Upper lobe of left lung (tissue), 6 donors: ENCODE measurements at regions not wholly inside any gene's neighbourhood (a gene's known extent, or its start where the extent isn't known, plus 50 kb on each side); places are given as distances from the start of the nearest gene placed in this dataset.
"Not testable (repeated sequence)": the region's sequence is repeated elsewhere in the genome, so short reads cannot be mapped to it uniquely, and the experiment has no call there.

Experiments
- ATAC-seq, 2 donors: fragments of 200-7000 bp; cut with Tn5 transposase; one replicate each; pipeline ENCODE4 v1.9.1; 2022; ENCODE audit warnings: mild to moderate bottlenecking in 2 of 2, moderate library complexity in 2 of 2; ENCODE audit not compliant: low FRiP score in 2 of 2
- DNase-seq, 2 donors: peaks; one replicate each; pipeline ENCODE4 v3.0.0-alpha.2; 2019 to 2020
- H3K27ac ChIP-seq, 4 donors: fragments of 200-600 bp; sonication (generic); one replicate each; pipeline ENCODE4 v1.5.1; 2016 to 2019
- H3K27me3 ChIP-seq, 4 donors: fragments of 200-600 bp; sonication (generic); one replicate each; pipeline ENCODE4 v1.5.1; 2017 to 2019
- H3K36me3 ChIP-seq, 4 donors: fragments of 200-600 bp; sonication (generic); one replicate each; pipeline ENCODE4 v1.5.1; 2016 to 2019
- H3K4me1 ChIP-seq, 4 donors: fragments of 200-600 bp; sonication (generic); one replicate each; pipeline ENCODE4 v1.5.1; 2018 to 2019
- H3K4me3 ChIP-seq, 4 donors: fragments of 200-600 bp; sonication (generic); one replicate each; pipeline ENCODE4 v1.5.1; 2017 to 2019; ENCODE audit warnings: mild to moderate bottlenecking in 2 of 4, moderate library complexity in 1 of 4
- H3K9me3 ChIP-seq, 4 donors: fragments of 200-600 bp; sonication (generic); one replicate each; pipeline ENCODE4 v1.5.1; 2018 to 2019
- EP300 ChIP-seq, 4 donors: sonication (generic); formaldehyde crosslinking; IDR thresholded peaks; one replicate each; pipeline ENCODE4 v1.5.1; 2017; ENCODE audit warnings: antibody characterized with exemption in 4 of 4, control low read depth in 2 of 4
- POLR2A ChIP-seq, 4 donors: fragments of 450-650 bp; IDR thresholded peaks; one replicate each; pipeline ENCODE4 v1.5.1; 2016 to 2017; ENCODE audit warnings: antibody characterized with exemption in 4 of 4, mild to moderate bottlenecking in 2 of 4
- POLR2AphosphoS5 ChIP-seq, 2 donors: sonication (generic); formaldehyde crosslinking; IDR thresholded peaks; one replicate each; pipeline ENCODE4 v1.5.1; 2017; ENCODE audit warnings: antibody characterized with exemption in 2 of 2
- WGBS, 2 donors: methylation state at CpG; one replicate each; pipeline ENCODE4 v1.1.5; 2017 to 2018; 5-methylcytosine and 5-hydroxymethylcytosine counted together
- TF ChIP-seq, protein P1 (sequence below), 6 experiments: fragments of 450-650 bp in 4 of 6; fragments of 200-600 bp in 2 of 6; sonication (generic) in 2 of 6; IDR thresholded peaks; one replicate each; pipeline ENCODE4 v1.5.1; 2016 to 2019; ENCODE audit warnings: antibody characterized with exemption in 6 of 6
- donor health status: DM: no; HTN: no; CAD: no; lungs with moderate emphysema.
- donor health status: DM: no; HTN: yes; CAD: no; lungs with severe emphysema.

DNA sequence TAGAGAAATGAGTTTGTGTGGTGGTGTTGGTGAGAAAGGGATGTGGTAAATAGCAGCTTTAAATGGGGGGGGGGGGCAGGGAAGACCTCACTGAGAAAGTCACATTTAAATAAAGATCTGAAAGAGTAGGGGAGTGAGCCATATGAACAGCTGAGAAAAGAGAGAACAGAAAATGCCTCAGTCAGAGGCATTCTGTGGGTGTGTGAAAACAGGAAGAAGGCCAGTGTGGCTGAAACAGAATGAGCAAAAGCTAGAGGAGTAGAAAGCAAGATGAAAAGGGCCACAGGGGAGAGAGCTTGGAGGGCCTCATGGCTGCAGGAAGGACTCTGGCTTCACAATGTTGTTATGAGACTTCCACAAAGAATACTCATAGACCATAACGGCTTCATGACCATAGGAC is 783.3 kb downstream of the ZPLD1 start:
- Histone ChIP-seq H3K27ac (no peak overlapping the region), H3K27me3 (no peaks in the 10 kb centered on the region), H3K4me3 (no peak overlapping the region), H3K4me1 (no peaks in the 10 kb centered on the region), H3K9me3 (no peaks in the 10 kb centered on the region), H3K36me3 (no peaks in the 10 kb centered on the region)
- ATAC-seq (no peak), DNase-seq (no peak)
- TF ChIP-seq, protein P1, sequence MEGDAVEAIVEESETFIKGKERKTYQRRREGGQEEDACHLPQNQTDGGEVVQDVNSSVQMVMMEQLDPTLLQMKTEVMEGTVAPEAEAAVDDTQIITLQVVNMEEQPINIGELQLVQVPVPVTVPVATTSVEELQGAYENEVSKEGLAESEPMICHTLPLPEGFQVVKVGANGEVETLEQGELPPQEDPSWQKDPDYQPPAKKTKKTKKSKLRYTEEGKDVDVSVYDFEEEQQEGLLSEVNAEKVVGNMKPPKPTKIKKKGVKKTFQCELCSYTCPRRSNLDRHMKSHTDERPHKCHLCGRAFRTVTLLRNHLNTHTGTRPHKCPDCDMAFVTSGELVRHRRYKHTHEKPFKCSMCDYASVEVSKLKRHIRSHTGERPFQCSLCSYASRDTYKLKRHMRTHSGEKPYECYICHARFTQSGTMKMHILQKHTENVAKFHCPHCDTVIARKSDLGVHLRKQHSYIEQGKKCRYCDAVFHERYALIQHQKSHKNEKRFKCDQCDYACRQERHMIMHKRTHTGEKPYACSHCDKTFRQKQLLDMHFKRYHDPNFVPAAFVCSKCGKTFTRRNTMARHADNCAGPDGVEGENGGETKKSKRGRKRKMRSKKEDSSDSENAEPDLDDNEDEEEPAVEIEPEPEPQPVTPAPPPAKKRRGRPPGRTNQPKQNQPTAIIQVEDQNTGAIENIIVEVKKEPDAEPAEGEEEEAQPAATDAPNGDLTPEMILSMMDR (IDR thresholded peaks at IDR 0.05) = no peak
- TF ChIP-seq POLR2AphosphoS5 (IDR thresholded peaks at IDR 0.05) (no peak), POLR2A (IDR thresholded peaks at IDR 0.05) (no peak), EP300 (IDR thresholded peaks at IDR 0.05) (no peak)
- 34 to 38% methylated on average over 1 of the region's 1 CpG for WGBS, 2 donors

DNA sequence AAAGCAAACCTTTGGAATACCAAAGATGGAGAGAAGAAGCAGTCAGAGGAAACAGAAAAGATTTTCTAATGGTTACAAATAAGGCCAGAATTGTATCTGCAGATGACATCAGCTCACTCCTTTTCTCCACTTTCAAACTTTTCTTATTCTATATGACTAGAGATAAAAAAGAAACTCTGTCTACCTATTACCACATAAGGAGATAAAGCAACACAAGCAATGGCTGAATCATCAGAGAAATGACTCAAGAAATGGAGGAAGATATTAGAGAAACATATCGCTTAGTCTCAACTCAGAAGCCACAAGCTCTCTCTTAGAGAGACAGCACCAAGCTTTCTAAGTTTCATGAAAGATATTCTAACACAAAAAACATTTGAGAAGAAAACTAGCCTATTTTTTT is 784.0 kb downstream of the ZPLD1 start:
- Histone ChIP-seq H3K4me3 (no peak overlapping the region), H3K9me3 (no peaks in the 10 kb centered on the region), H3K4me1 (no peaks in the 10 kb centered on the region), H3K27me3 (no peaks in the 10 kb centered on the region), H3K36me3 (no peaks in the 10 kb centered on the region), H3K27ac (no peak overlapping the region)
- no peak for DNase-seq
- no peak for TF ChIP-seq EP300 (IDR thresholded peaks at IDR 0.05)
- TF ChIP-seq POLR2AphosphoS5 (IDR thresholded peaks at IDR 0.05) = no peak
- TF ChIP-seq, protein P1 (IDR thresholded peaks at IDR 0.05) = no peak
- no peak for TF ChIP-seq POLR2A (IDR thresholded peaks at IDR 0.05)
- 83 to 88% methylated on average over 1 of the region's 1 CpG for WGBS, 2 donors
- ATAC-seq = no peak

DNA sequence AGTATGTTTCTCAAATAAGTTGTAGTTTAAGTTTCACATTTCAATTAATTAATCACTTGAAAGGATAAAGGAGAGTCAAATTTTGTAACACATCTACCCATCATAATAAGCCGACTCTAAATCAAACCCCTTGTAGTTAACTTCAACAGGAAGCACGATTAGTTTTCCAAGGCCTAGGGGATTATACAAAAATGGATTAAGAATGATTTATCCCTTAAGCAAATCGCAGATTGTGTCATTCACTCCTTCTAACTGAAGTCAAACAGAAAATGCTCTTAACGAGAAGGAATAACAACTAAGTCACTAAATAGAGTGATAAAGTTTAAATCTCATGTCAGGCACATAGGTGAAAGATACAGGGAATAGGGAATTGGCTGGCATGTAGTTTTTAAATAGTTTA is 792.8 kb downstream of the ZPLD1 start:
- DNase-seq (no peak), ATAC-seq (no peak)
- no peak overlapping the region for H3K27ac ChIP-seq
- H3K36me3 ChIP-seq = no peaks in the 10 kb centered on the region
- H3K4me3 ChIP-seq = no peak overlapping the region
- WGBS, 2 donors = 77 to 82% methylated on average over 4 of the region's 4 CpGs
- no peaks in the 10 kb centered on the region for H3K4me1 ChIP-seq
- no peaks in the 10 kb centered on the region for H3K27me3 ChIP-seq
- TF ChIP-seq POLR2A (IDR thresholded peaks at IDR 0.05) (no peak), POLR2AphosphoS5 (IDR thresholded peaks at IDR 0.05) (no peak), EP300 (IDR thresholded peaks at IDR 0.05) (no peak)
- TF ChIP-seq, protein P1 (IDR thresholded peaks at IDR 0.05) = no peak
- H3K9me3 ChIP-seq = no peaks in the 10 kb centered on the region

DNA sequence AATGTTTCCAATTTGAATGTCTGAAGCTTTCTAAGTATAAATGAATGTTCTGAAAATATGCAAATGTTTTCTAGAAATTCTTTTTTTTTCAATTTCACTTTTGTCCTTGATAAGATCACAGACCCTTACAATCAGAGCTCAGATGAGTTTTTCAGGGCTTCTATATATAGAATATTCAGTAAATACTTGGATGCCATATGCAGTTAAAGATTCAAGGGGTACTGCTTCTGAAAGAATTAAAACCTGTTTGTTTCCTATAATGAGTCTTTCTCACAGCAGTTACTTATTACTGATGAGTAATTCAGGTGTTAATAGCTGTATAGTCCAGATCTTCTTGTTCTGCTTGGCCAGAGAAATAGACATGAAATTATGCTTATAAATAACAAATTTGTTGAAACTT is 812.6 kb downstream of the ZPLD1 start:
- Histone ChIP-seq H3K9me3 (no peaks in the 10 kb centered on the region), H3K36me3 (no peaks in the 10 kb centered on the region), H3K4me1 (no peaks in the 10 kb centered on the region), H3K4me3 (no peak overlapping the region), H3K27me3 (no peaks in the 10 kb centered on the region), H3K27ac (no peak overlapping the region)
- no peak for DNase-seq
- TF ChIP-seq POLR2A (IDR thresholded peaks at IDR 0.05) (no peak), POLR2AphosphoS5 (IDR thresholded peaks at IDR 0.05) (no peak), EP300 (IDR thresholded peaks at IDR 0.05) (no peak)
- TF ChIP-seq, protein P1 (IDR thresholded peaks at IDR 0.05) = no peak
- no peak for ATAC-seq

DNA sequence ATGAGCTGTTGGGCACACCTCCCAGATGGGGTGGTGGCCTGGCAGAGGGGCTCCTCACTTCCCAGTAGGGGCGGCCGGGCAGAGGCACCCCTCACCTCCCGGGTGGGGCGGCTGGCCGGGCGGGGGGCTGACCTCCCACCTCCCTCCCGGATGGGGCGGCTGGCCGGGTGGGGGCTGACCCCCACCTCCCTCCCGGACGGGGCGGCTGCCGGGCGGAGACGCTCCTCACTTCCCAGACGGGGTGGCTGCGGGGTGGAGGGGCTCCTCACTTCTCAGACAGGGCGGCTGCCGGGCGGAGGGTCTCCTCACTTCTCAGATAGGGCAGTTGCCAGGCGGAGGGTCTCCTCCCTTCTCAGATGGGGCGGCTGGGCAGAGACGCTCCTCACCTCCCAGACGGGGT is 820.0 kb downstream of the ZPLD1 start:
- WGBS, 2 donors = 99 to 100% methylated on average over 1 to 15 of the region's 24 CpGs
- ATAC-seq = not testable (repeated sequence)

More for the DNA sequence above, 820.0 kb downstream of the ZPLD1 start:
- H3K4me3 ChIP-seq, H3K27ac ChIP-seq, H3K4me1 ChIP-seq, H3K9me3 ChIP-seq, H3K27me3 ChIP-seq, H3K36me3 ChIP-seq: not testable (repeated sequence)
- peak in 1 of 2 donors; percentile 72 for DNase-seq
